Ishikawa (cell line): ENCODE measurements at regions not wholly inside any gene's neighbourhood (a gene's known extent, or its start where the extent isn't known, plus 50 kb on each side); places are given as distances from the start of the nearest gene placed in this dataset.

Source experiments
- CEBPB ChIP-seq: IDR thresholded peaks from 2 replicates; pipeline ENCODE4 v1.6.1; 2012
- EGR1 ChIP-seq: IDR thresholded peaks from 2 replicates; pipeline ENCODE4 v1.6.1; 2012
- EP300 ChIP-seq: IDR thresholded peaks from 2 replicates; pipeline ENCODE4 v1.6.1; 2012; ENCODE audit warnings: borderline replicate concordance
- MAX ChIP-seq: IDR thresholded peaks from 2 replicates; pipeline ENCODE4 v1.6.1; 2012
- RAD21 ChIP-seq: IDR thresholded peaks from 2 replicates; pipeline ENCODE4 v1.6.1; 2012; ENCODE audit warnings: low read depth
- REST ChIP-seq: IDR thresholded peaks from 2 replicates; pipeline ENCODE4 v1.6.1; 2012; ENCODE audit warnings: low read depth, mild to moderate bottlenecking
- TAF1 ChIP-seq: IDR thresholded peaks from 2 replicates; pipeline ENCODE4 v1.6.1; 2012; ENCODE audit warnings: low read depth, mild to moderate bottlenecking
- TCF12 ChIP-seq: IDR thresholded peaks from 2 replicates; pipeline ENCODE4 v1.6.1; 2012; ENCODE audit warnings: low read depth
- USF1 ChIP-seq: IDR thresholded peaks from 2 replicates; pipeline ENCODE4 v1.6.1; 2012
- YY1 ChIP-seq: IDR thresholded peaks from 2 replicates; pipeline ENCODE4 v1.6.1; 2012; ENCODE audit warnings: low read depth

- TF ChIP-seq EP300 (no peak), REST (no peak), TAF1 (no peak), USF1 (no peak), YY1 (no peak), EGR1 (no peak), CEBPB (no peak), TCF12 (no peak), RAD21 (no peak), MAX (no peak)
Measured at GRCh38 chr5:26669523-26669922, 368.9 kb downstream of the CDH9 start.
